HG03103 (cell line): ENCODE measurements at regions not wholly inside any gene's neighbourhood (a gene's known extent, or its start where the extent isn't known, plus 50 kb on each side); places are given as distances from the start of the nearest gene placed in this dataset.

Experiments
- ATAC-seq: cut with Tn5 transposase; IDR thresholded peaks from one replicate; pipeline ENCODE4 v1.9.1; 2021; ENCODE audit warnings: low read depth; ENCODE audit not compliant: unreplicated experiment

GRCh38 chr10:83553366-83553765 lies 585.9 kb upstream of the GHITM start:
- no peak for ATAC-seq

GRCh38 chr10:83555264-83555663 lies 584.0 kb upstream of the GHITM start:
- ATAC-seq = no peak

GRCh38 chr10:83562381-83562780 lies 576.9 kb upstream of the GHITM start:
- no peak for ATAC-seq

- no peak for ATAC-seq
Observed at GRCh38 chr10:83564889-83565588, 574.3 kb upstream of the GHITM start.

- ATAC-seq = no peak
Observed at GRCh38 chr10:83572036-83572435, 567.3 kb upstream of the GHITM start.

- no peak for ATAC-seq
Observed at GRCh38 chr10:83574770-83575169, 564.5 kb upstream of the GHITM start.

- ATAC-seq = no peak
Observed at GRCh38 chr10:83577421-83577820, 561.9 kb upstream of the GHITM start.

- no peak for ATAC-seq
Observed at GRCh38 chr10:83580373-83581012, 558.8 kb upstream of the GHITM start.

GRCh38 chr10:83582407-83583095 lies 556.8 kb upstream of the GHITM start:
- ATAC-seq = no peak

GRCh38 chr10:83585686-83586085 lies 553.6 kb upstream of the GHITM start:
- ATAC-seq = no peak

- no peak for ATAC-seq
Observed at GRCh38 chr10:83592337-83592935, 546.9 kb upstream of the GHITM start.

- peak; percentile 97 for ATAC-seq
Observed at GRCh38 chr10:83603708-83604107, 535.6 kb upstream of the GHITM start.

GRCh38 chr10:83605783-83606630 lies 533.3 kb upstream of the GHITM start:
- no peak for ATAC-seq

GRCh38 chr10:83607959-83608745 lies 531.2 kb upstream of the GHITM start:
- ATAC-seq = no peak

GRCh38 chr10:83612050-83612449 lies 527.3 kb upstream of the GHITM start:
- ATAC-seq = no peak

GRCh38 chr10:83612746-83613145 lies 526.6 kb upstream of the GHITM start:
- no peak for ATAC-seq

GRCh38 chr10:83617172-83617571 lies 522.1 kb upstream of the GHITM start:
- no peak for ATAC-seq

- no peak for ATAC-seq
Observed at GRCh38 chr10:83617692-83618545, 521.4 kb upstream of the GHITM start.

GRCh38 chr10:83625831-83626360 lies 513.4 kb upstream of the GHITM start:
- ATAC-seq = no peak
